C4-2B (cell line): ENCODE measurements at regions not wholly inside any gene's neighbourhood (a gene's known extent, or its start where the extent isn't known, plus 50 kb on each side); places are given as distances from the start of the nearest gene placed in this dataset.

Experiments used
- ZFX ChIP-seq: fragments of 450-650 bp; IDR thresholded peaks from 2 replicates; pipeline ENCODE4 v1.6.1; 2017
- TF ChIP-seq, protein P1 (sequence below): fragments of 450-650 bp; conservative IDR thresholded peaks from 2 replicates; pipeline ENCODE4 v1.5.1; 2017; ENCODE audit warnings: mild to moderate bottlenecking

DNA sequence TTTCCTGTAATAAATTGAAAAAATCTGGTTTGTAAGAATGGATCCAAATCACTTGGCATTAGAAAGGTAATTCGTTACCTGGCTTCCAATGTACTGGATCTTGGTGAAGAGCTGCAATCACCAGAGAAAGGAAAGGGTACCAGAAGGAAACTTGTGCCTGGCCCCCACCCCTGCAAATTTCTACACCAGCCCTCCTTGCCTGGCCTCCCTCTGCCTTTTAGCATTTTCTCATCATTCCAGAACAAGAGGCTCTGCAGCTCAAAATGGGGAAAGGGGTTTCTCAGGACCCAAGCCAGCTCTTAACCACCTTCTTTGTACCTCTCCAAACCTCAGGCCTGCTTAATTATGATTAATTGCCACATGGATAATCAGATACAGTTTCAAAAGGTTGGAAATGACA lies 612.8 kb upstream of the MGMT start:
- TF ChIP-seq, protein P1, sequence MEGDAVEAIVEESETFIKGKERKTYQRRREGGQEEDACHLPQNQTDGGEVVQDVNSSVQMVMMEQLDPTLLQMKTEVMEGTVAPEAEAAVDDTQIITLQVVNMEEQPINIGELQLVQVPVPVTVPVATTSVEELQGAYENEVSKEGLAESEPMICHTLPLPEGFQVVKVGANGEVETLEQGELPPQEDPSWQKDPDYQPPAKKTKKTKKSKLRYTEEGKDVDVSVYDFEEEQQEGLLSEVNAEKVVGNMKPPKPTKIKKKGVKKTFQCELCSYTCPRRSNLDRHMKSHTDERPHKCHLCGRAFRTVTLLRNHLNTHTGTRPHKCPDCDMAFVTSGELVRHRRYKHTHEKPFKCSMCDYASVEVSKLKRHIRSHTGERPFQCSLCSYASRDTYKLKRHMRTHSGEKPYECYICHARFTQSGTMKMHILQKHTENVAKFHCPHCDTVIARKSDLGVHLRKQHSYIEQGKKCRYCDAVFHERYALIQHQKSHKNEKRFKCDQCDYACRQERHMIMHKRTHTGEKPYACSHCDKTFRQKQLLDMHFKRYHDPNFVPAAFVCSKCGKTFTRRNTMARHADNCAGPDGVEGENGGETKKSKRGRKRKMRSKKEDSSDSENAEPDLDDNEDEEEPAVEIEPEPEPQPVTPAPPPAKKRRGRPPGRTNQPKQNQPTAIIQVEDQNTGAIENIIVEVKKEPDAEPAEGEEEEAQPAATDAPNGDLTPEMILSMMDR = no peak
- no peak for TF ChIP-seq ZFX
